GM23338 (cell line): ENCODE measurements at regions not wholly inside any gene's neighbourhood (a gene's known extent, or its start where the extent isn't known, plus 50 kb on each side); places are given as distances from the start of the nearest gene placed in this dataset.
A peak's percentile ranks its signal among the peaks of the same experiment; 100 is the strongest.

Experiments used
- ATAC-seq: fragments of 200-7000 bp; cut with Tn5 transposase; 3 replicates; pipeline ENCODE4 v1.9.1; 2020
- DNase-seq: peaks from one replicate; pipeline ENCODE4 v3.0.0-alpha.2; 2015; ENCODE audit warnings: low spot score
- H2AFZ ChIP-seq: fragments of 200-600 bp; sonication (generic); 2 replicates; pipeline ENCODE4 v1.8.0; 2016; ENCODE audit warnings: antibody characterized with exemption, mild to moderate bottlenecking, moderate library complexity
- H3F3A ChIP-seq: fragments of 200-600 bp; sonication (generic); replicated peaks from 2 replicates; pipeline ENCODE4 v1.8.0; 2017; ENCODE audit warnings: antibody characterized with exemption, mixed run types, low read depth
- H3K27ac ChIP-seq: fragments of 200-600 bp; sonication (generic); 2 replicates; pipeline ENCODE4 v1.6.1; 2016; ENCODE audit warnings: low read depth
- H3K27me3 ChIP-seq: fragments of 200-600 bp; sonication (generic); 2 replicates; pipeline ENCODE4 v1.8.0; 2016; ENCODE audit warnings: mild to moderate bottlenecking, mixed run types, moderate library complexity; ENCODE audit not compliant: insufficient read depth
- H3K36me3 ChIP-seq: fragments of 200-600 bp; sonication (generic); 2 replicates; pipeline ENCODE4 v1.8.0; 2016; ENCODE audit warnings: mild to moderate bottlenecking; ENCODE audit not compliant: insufficient read depth
- H3K4me1 ChIP-seq: fragments of 200-600 bp; sonication (generic); 2 replicates; pipeline ENCODE4 v1.8.0; 2016; ENCODE audit warnings: mild to moderate bottlenecking, moderate library complexity; ENCODE audit not compliant: insufficient read depth
- H3K4me2 ChIP-seq: fragments of 200-600 bp; sonication (generic); 2 replicates; pipeline ENCODE4 v1.7.1; 2017; ENCODE audit warnings: mixed run types
- H3K4me3 ChIP-seq: fragments of 200-600 bp; sonication (generic); 2 replicates; pipeline ENCODE4 v1.6.1; 2016; ENCODE audit warnings: mixed run types
- H3K79me2 ChIP-seq: fragments of 200-600 bp; sonication (generic); replicated peaks from 2 replicates; pipeline ENCODE4 v1.8.0; 2017; ENCODE audit warnings: mild to moderate bottlenecking; ENCODE audit not compliant: insufficient read depth
- H3K9me2 ChIP-seq: fragments of 200-600 bp; sonication (generic); 2 replicates; pipeline ENCODE4 v1.8.0; 2017; ENCODE audit not compliant: insufficient read depth
- H4K20me1 ChIP-seq: fragments of 200-600 bp; sonication (generic); replicated peaks from 2 replicates; pipeline ENCODE4 v1.8.0; 2017; ENCODE audit warnings: mild to moderate bottlenecking; ENCODE audit not compliant: insufficient read depth
- H3K27ac Mint-ChIP-seq: 2 replicates; pipeline ENCODE4 v1.8.0; 2020; ENCODE audit warnings: inconsistent platforms, mild to moderate bottlenecking, moderate library complexity, mixed read lengths
- H3K27me3 Mint-ChIP-seq: 3 replicates; pipeline ENCODE4 v1.8.0; 2022; ENCODE audit warnings: low read depth, mild to moderate bottlenecking, moderate library complexity, mixed read lengths, inconsistent platforms; ENCODE audit not compliant: insufficient read depth, poor library complexity
- H3K36me3 Mint-ChIP-seq: 3 replicates; pipeline ENCODE4 v1.8.0; 2021; ENCODE audit warnings: low read depth, mild to moderate bottlenecking, inconsistent platforms, moderate library complexity, mixed read lengths
- H3K4me1 Mint-ChIP-seq: 3 replicates; pipeline ENCODE4 v1.8.0; 2020; ENCODE audit warnings: mild to moderate bottlenecking, inconsistent platforms, mixed read lengths
- H3K4me3 Mint-ChIP-seq: 3 replicates; pipeline ENCODE4 v1.8.0; 2021; ENCODE audit warnings: moderate library complexity, mild to moderate bottlenecking, inconsistent platforms, mixed read lengths
- H3K9me3 Mint-ChIP-seq: 3 replicates; pipeline ENCODE4 v1.8.0; 2020; ENCODE audit warnings: moderate library complexity, mild to moderate bottlenecking, inconsistent platforms, mixed read lengths
- CREB1 ChIP-seq: fragments of 250-450 bp; sonication (Bioruptor Pico); IDR thresholded peaks from 2 replicates; pipeline ENCODE4 v1.5.0; 2020; ENCODE audit warnings: low read depth, mild to moderate bottlenecking, moderate library complexity
- CTCF ChIP-seq, 2 experiments: fragments of 200-600 bp in 1 of 2; sonication (generic) in 1 of 2; conservative IDR thresholded peaks; 2 replicates each; pipeline versions ENCODE4 v1.5.1 to v1.6.1; 2016 to 2017; ENCODE audit warnings: antibody characterized with exemption in 2 of 2, low read depth in 2 of 2, mild to moderate bottlenecking in 2 of 2, moderate library complexity in 1 of 2
- ETS1 ChIP-seq: IDR thresholded peaks from 2 replicates; pipeline ENCODE4 v1.6.1; 2016; ENCODE audit warnings: antibody characterized with exemption
- EZH2 ChIP-seq: fragments of 200-600 bp; sonication (generic); IDR thresholded peaks from one replicate; pipeline ENCODE4 v1.8.0; 2017; ENCODE audit warnings: antibody characterized with exemption, mild to moderate bottlenecking, low read depth; ENCODE audit not compliant: unreplicated experiment
- EZH2phosphoT487 ChIP-seq: fragments of 200-600 bp; sonication (generic); IDR thresholded peaks from one replicate; pipeline ENCODE4 v1.8.1; 2018; ENCODE audit warnings: antibody characterized with exemption; ENCODE audit not compliant: unreplicated experiment
- JUNB ChIP-seq: IDR thresholded peaks from one replicate; pipeline ENCODE4 v1.6.1; 2016; ENCODE audit warnings: antibody characterized with exemption; ENCODE audit not compliant: unreplicated experiment
- NANOG ChIP-seq: IDR thresholded peaks from 2 replicates; pipeline ENCODE4 v1.6.1; 2016; ENCODE audit warnings: antibody characterized with exemption, borderline replicate concordance
- REST ChIP-seq: IDR thresholded peaks from one replicate; pipeline ENCODE4 v1.6.1; 2018; ENCODE audit warnings: antibody characterized with exemption; ENCODE audit not compliant: unreplicated experiment
- STAT1 ChIP-seq: IDR thresholded peaks from one replicate; pipeline ENCODE4 v1.6.1; 2016; ENCODE audit warnings: antibody characterized with exemption; ENCODE audit not compliant: unreplicated experiment
- ZNF114 ChIP-seq: fragments of 250-450 bp; sonication (Bioruptor Pico); IDR thresholded peaks from 2 replicates; pipeline ENCODE4 v1.5.0; 2020; ENCODE audit warnings: mild to moderate bottlenecking, moderate library complexity
- ZNF331 ChIP-seq: fragments of 250-450 bp; sonication (Bioruptor Pico); IDR thresholded peaks from 2 replicates; pipeline ENCODE4 v1.5.0; 2020; ENCODE audit warnings: low read depth, mild to moderate bottlenecking, moderate library complexity
- ZNF462 ChIP-seq: fragments of 250-450 bp; sonication (Bioruptor Pico); IDR thresholded peaks from 2 replicates; pipeline ENCODE4 v1.5.0; 2020; ENCODE audit warnings: mild to moderate bottlenecking, moderate library complexity

GRCh38 chr18:76764291-76764901, 58.0 kb upstream of the ZNF236 start:
- ATAC-seq (no peak; the same call in 2 of the 3 replicates), DNase-seq (no peak)
- Histone ChIP-seq H3K4me2 (no peak overlapping the region), H3K4me1 (no peaks in the 10 kb centered on the region), H4K20me1 (no peaks in the 10 kb centered on the region), H3F3A (no peaks in the 10 kb centered on the region), H2AFZ (peak overlapping the region; percentile 59; the same call in 1 of the 2 replicates), H3K9me2 (0 out of 2 replicates have a peak, but pooled peaks cover 7% of the 10 kb centered on the region), H3K79me2 (no peaks in the 10 kb centered on the region), H3K4me3 (no peak overlapping the region), H3K27me3 (no peaks in the 10 kb centered on the region), H3K36me3 (no peaks in the 10 kb centered on the region), H3K27ac (no peak overlapping the region)
- TF ChIP-seq REST (no peak), NANOG (no peak), CTCF (conservative IDR thresholded peaks at IDR 0.05; ENCODE audit: low read depth in 2 of 2) (no peak), ZNF114 (no peak), EZH2 (no peak), ZNF331 (CRISPR knock-in tag) (no peak), ZNF462 (CRISPR knock-in tag) (no peak), CREB1 (CRISPR knock-in tag) (no peak), ETS1 (no peak), EZH2phosphoT487 (no peak), STAT1 (no peak), JUNB (no peak)
- Mint-ChIP-seq H3K9me3 (peaks cover 2% of the 10 kb centered on the region; the same call in 2 of the 3 replicates), H3K36me3 (no peaks in the 10 kb centered on the region), H3K27ac (no peak overlapping the region), H3K4me3 (no peak overlapping the region), H3K4me1 (no peaks in the 10 kb centered on the region; the same call in 2 of the 3 replicates), H3K27me3 (no peaks in the 10 kb centered on the region)
